Left forelimb (tissue), 1 donor: ENCODE measurements at regions not wholly inside any gene's neighbourhood (a gene's known extent, or its start where the extent isn't known, plus 50 kb on each side); places are given as distances from the start of the nearest gene placed in this dataset.

Source experiments
- DNase-seq: peaks from one replicate; pipeline ENCODE4 v3.0.0-alpha.2; 2018; ENCODE audit warnings: low spot score

GRCh38 chr11:126129727-126130671 is 67.3 kb upstream of the CDON start:
- DNase-seq = no peak

GRCh38 chr11:126127898-126128297 is 65.2 kb upstream of the CDON start:
- DNase-seq = no peak

- no peak for DNase-seq
Observed at GRCh38 chr11:126127284-126127845, 64.7 kb upstream of the CDON start.

GRCh38 chr11:126124231-126124661 is 61.6 kb upstream of the CDON start:
- DNase-seq = no peak

DNA sequence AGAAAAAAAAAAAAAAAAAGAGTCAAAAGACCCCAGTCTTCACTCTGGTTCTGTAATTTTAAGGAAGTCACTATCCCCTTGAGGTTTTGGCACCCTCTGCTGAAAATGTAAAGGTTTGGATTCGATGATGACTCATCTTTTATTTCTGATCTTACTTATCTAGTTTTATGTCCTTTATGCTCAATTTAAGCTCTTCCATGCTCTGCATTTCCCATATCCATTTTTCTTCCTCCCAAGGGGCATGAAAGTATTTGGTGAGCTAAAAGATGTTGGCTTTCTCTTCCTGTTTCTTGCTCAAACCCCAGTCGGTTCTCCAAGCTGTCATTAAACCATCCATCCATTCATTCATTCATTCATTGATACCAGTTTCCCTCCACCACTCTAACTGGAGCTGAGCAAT is 61.0 kb upstream of the CDON start:
- DNase-seq = no peak

GRCh38 chr11:126122863-126123262 is 60.2 kb upstream of the CDON start:
- no peak for DNase-seq

- no peak for DNase-seq
Observed at GRCh38 chr11:126121296-126121695, 58.6 kb upstream of the CDON start.

DNA sequence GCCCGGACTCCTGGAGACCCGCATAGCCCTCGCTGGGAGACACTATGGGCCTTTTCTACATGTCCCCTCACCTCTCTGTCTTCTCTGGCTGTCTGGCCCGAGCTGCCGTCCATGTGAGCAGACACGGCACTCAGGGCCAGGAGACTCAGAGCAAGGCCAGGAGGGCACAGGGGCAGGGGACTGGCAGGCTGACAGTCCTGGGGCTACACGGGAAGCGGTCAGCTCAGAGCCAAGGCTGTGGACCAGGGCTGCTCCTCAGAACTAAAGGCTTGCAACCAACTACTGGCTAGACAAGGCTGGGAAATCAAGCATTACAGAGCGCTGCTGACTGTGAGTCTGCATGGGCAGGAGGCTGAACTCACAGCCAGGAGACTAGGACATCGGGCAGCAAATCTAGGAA is 56.1 kb upstream of the CDON start:
- DNase-seq = no peak

GRCh38 chr11:126115816-126116331 is 53.2 kb upstream of the CDON start:
- DNase-seq = peak; percentile 83

- no peak for DNase-seq
Observed at GRCh38 chr11:126115127-126115495, 52.4 kb upstream of the CDON start.

- DNase-seq = no peak
Observed at GRCh38 chr11:126114486-126115126, 51.9 kb upstream of the CDON start.

GRCh38 chr11:126113963-126114362 is 51.3 kb upstream of the CDON start:
- no peak for DNase-seq

DNA sequence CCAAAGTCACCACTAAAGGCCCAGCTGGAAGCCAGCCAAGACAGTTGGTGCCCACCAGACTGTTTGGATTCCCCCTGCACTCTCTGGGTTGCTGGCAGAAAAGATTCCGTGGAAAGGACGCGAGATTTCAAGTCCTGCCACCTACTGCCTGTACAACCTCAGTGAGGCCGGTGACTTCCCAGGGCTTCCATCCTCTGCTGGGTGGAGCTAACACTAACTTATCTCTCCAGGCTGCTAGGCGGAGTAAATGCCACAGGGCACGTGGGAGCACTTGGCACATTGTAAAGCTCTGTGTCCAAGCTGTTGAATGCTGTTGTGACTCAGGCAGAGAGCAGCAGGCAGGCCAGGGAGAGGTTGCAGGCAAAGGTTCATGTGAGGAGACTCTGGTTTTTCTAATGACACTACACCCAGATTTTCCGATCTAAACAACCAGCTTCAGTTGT is 50.9 kb upstream of the CDON start:
- no peak for DNase-seq

DNA sequence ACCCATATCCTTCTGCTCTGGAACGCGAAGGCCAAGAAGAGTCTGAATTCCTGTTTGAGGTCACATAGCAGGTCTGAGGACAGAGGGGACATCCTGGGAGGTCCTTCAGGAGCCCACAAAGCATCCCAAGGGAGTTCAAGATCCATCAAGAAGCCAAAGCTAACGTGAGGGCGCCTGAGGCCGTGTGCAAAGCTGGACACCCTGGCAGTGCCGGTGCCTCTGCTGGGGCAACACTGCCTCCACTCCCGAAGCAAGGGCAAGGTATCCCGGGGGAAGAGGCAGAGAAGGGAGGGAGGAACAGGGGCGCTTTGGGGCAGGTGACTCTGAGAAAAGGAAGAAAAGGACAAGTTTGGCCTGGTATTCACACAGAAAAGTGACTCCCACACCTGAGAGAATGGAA is 50.3 kb upstream of the CDON start:
- no peak for DNase-seq

GRCh38 chr11:126112547-126112946 is 49.9 kb upstream of the CDON start:
- peak; percentile 86 for DNase-seq
